Keratinocyte (primary cell): ENCODE measurements at regions not wholly inside any gene's neighbourhood (a gene's known extent, or its start where the extent isn't known, plus 50 kb on each side); places are given as distances from the start of the nearest gene placed in this dataset.
A peak's percentile ranks its signal among the peaks of the same experiment; 100 is the strongest.

ENCODE experiments used
- DNase-seq: peaks from one replicate; pipeline ENCODE4 v3.0.0-alpha.2; 2011; ENCODE audit warnings: low read depth, missing footprints, low spot score
- FAIRE-seq: peaks from 2 replicates; lab custom pipeline; 2011; peaks lifted over from hg19 to GRCh38; lab: Jason Lieb, UNC
- H2AFZ ChIP-seq: 2 replicates; pipeline ENCODE4 v1.6.0; 2012; ENCODE audit warnings: low read length, control low read depth, inconsistent platforms; ENCODE audit not compliant: control insufficient read depth
- H3K27ac ChIP-seq: 2 replicates; pipeline ENCODE4 v1.5.1; 2011; ENCODE audit warnings: low read length; ENCODE audit not compliant: control insufficient read depth, insufficient read depth
- H3K27me3 ChIP-seq: 3 replicates; pipeline ENCODE4 v1.6.0; 2011; ENCODE audit warnings: low read length; ENCODE audit not compliant: control insufficient read depth, insufficient read depth; ENCODE audit errors: extremely low read depth
- H3K36me3 ChIP-seq, 2 experiments: 2 replicates in 1 of 2; 3 replicates in 1 of 2; pipeline ENCODE4 v1.5.1; 2011; ENCODE audit warnings: low read length in 2 of 2, mild to moderate bottlenecking in 1 of 2; ENCODE audit not compliant: control insufficient read depth in 2 of 2, insufficient read depth in 2 of 2; ENCODE audit errors: extremely low read depth in 1 of 2
- H3K4me1 ChIP-seq: 3 replicates; pipeline ENCODE4 v1.5.1; 2011; ENCODE audit warnings: low read length; ENCODE audit not compliant: control insufficient read depth, insufficient read depth; ENCODE audit errors: extremely low read depth
- H3K4me2 ChIP-seq: 3 replicates; pipeline ENCODE4 v1.6.0; 2011; ENCODE audit warnings: low read depth, low read length; ENCODE audit not compliant: control insufficient read depth, insufficient read depth; ENCODE audit errors: extremely low read depth
- H3K4me3 ChIP-seq, 3 experiments: fragments of 200-600 bp in 1 of 3; sonication (generic) in 1 of 3; 2 replicates in 2 of 3; 3 replicates in 1 of 3; pipeline ENCODE4 v1.5.1; 2011 to 2016; ENCODE audit warnings: low read length in 3 of 3, mild to moderate bottlenecking in 3 of 3, control low read depth in 2 of 3, inconsistent platforms in 1 of 3, low read depth in 1 of 3, mixed read lengths in 1 of 3, mixed run types in 1 of 3, moderate library complexity in 1 of 3; ENCODE audit not compliant: control insufficient read depth in 2 of 3, insufficient read depth in 2 of 3; ENCODE audit errors: extremely low read depth in 1 of 3
- H3K79me2 ChIP-seq: 2 replicates; pipeline ENCODE4 v1.6.0; 2012; ENCODE audit warnings: low read length; ENCODE audit not compliant: control insufficient read depth, insufficient read depth
- H3K9ac ChIP-seq: 3 replicates; pipeline ENCODE4 v1.6.0; 2011; ENCODE audit warnings: low read length; ENCODE audit not compliant: control insufficient read depth, insufficient read depth; ENCODE audit errors: extremely low read depth
- H3K9me1 ChIP-seq: 3 replicates; pipeline ENCODE4 v1.6.0; 2011; ENCODE audit warnings: low read length; ENCODE audit not compliant: control insufficient read depth, insufficient read depth; ENCODE audit errors: extremely low read depth
- H3K9me3 ChIP-seq: 2 replicates; pipeline ENCODE4 v1.5.1; 2012; ENCODE audit warnings: low read depth, low read length; ENCODE audit not compliant: control insufficient read depth
- H4K20me1 ChIP-seq: 3 replicates; pipeline ENCODE4 v1.6.0; 2011; ENCODE audit warnings: low read length; ENCODE audit not compliant: control insufficient read depth, insufficient read depth; ENCODE audit errors: extremely low read depth
- EZH2 ChIP-seq: IDR thresholded peaks from one replicate; pipeline ENCODE4 v1.6.1; 2012; ENCODE audit warnings: inconsistent platforms, mild to moderate bottlenecking, low read length, moderate library complexity
- dilution Hi-C: fragments of 300-500 bp; cut with MboI; formaldehyde crosslinking; loops from one replicate; pipeline ENCODE4 v1.7.0; 2020; ENCODE audit warnings: low sequenced_read_pairs; ENCODE audit not compliant: extremely low pct_ligation_motif_present
- TF ChIP-seq, protein P1 (sequence below), 3 experiments: IDR thresholded peaks in 1 of 3; conservative IDR thresholded peaks in 1 of 3; optimal IDR thresholded peaks in 1 of 3; 2 replicates in 2 of 3; 3 replicates in 1 of 3; pipeline versions ENCODE3 to v1.5.1; 2011; ENCODE audit warnings: low read length in 3 of 3, mild to moderate bottlenecking in 3 of 3, moderate library complexity in 2 of 3, control low read depth in 1 of 3, inconsistent platforms in 1 of 3; ENCODE audit not compliant: insufficient read depth in 2 of 3; ENCODE audit errors: extremely low read depth in 1 of 3

GRCh38 chr4:54496412-54496811, 161.3 kb upstream of the KIT start:
- Histone ChIP-seq H3K36me3 (no peaks in the 10 kb centered on the region), H3K9ac (no peak overlapping the region), H2AFZ (no peak overlapping the region), H3K4me3 (no peak overlapping the region), H3K4me1 (peaks cover 43% of the 10 kb centered on the region), H3K9me1 (no peaks in the 10 kb centered on the region), H4K20me1 (no peaks in the 10 kb centered on the region), H3K4me2 (no peak overlapping the region), H3K27me3 (no peaks in the 10 kb centered on the region), H3K79me2 (no peaks in the 10 kb centered on the region), H3K27ac (no peak overlapping the region), H3K9me3 (no peaks in the 10 kb centered on the region)
- TF ChIP-seq, protein P1, sequence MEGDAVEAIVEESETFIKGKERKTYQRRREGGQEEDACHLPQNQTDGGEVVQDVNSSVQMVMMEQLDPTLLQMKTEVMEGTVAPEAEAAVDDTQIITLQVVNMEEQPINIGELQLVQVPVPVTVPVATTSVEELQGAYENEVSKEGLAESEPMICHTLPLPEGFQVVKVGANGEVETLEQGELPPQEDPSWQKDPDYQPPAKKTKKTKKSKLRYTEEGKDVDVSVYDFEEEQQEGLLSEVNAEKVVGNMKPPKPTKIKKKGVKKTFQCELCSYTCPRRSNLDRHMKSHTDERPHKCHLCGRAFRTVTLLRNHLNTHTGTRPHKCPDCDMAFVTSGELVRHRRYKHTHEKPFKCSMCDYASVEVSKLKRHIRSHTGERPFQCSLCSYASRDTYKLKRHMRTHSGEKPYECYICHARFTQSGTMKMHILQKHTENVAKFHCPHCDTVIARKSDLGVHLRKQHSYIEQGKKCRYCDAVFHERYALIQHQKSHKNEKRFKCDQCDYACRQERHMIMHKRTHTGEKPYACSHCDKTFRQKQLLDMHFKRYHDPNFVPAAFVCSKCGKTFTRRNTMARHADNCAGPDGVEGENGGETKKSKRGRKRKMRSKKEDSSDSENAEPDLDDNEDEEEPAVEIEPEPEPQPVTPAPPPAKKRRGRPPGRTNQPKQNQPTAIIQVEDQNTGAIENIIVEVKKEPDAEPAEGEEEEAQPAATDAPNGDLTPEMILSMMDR (optimal IDR thresholded peaks at IDR 0.05 in 1 of 3, IDR thresholded peaks at IDR 0.05 in 1 of 3, conservative IDR thresholded peaks at IDR 0.05 in 1 of 3; ENCODE audit: extremely low read depth in 1 of 3, insufficient read depth in 2 of 3, low read length in 3 of 3), result no peak
- no peak for TF ChIP-seq EZH2
- FAIRE-seq (no peak), DNase-seq (no peak)
- dilution Hi-C loops, result no loop called here

DNA sequence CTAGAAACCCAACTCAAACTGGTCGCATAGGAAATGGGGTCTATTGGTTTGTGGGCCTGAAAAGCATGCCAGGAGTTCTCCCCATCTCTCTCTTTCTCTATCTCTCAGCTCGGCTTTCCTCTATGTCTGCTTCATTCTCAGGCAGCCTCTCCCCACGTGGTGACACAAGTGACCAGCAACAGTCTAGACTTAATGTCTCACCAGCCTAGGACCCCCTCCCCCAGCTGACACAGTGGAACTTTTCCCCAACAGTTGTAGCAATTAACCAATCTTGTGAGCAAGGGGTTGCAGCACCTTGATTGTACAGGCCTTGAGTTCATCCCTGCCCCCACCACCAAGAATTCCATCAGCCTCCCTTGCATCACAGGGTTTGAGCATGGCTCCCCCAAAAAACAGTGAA, 159.8 kb upstream of the KIT start:
- no peak overlapping the region for H3K4me3 ChIP-seq
- H2AFZ ChIP-seq, result no peak overlapping the region
- TF ChIP-seq, protein P1 (optimal IDR thresholded peaks at IDR 0.05 in 1 of 3, IDR thresholded peaks at IDR 0.05 in 1 of 3, conservative IDR thresholded peaks at IDR 0.05 in 1 of 3; ENCODE audit: extremely low read depth in 1 of 3, insufficient read depth in 2 of 3, low read length in 3 of 3), result no peak
- no peak overlapping the region for H3K9ac ChIP-seq
- no peaks in the 10 kb centered on the region for H3K27me3 ChIP-seq
- H3K9me1 ChIP-seq, result no peaks in the 10 kb centered on the region
- H3K4me2 ChIP-seq, result peak overlapping the region; percentile 70
- H3K4me1 ChIP-seq, result peaks cover 43% of the 10 kb centered on the region
- DNase-seq, result no peak
- no peaks in the 10 kb centered on the region for H3K79me2 ChIP-seq
- H3K27ac ChIP-seq, result no peak overlapping the region
- no peaks in the 10 kb centered on the region for H3K36me3 ChIP-seq
- no peak for FAIRE-seq
- H4K20me1 ChIP-seq, result no peaks in the 10 kb centered on the region
- dilution Hi-C loops, result no loop called here
- H3K9me3 ChIP-seq, result no peaks in the 10 kb centered on the region
